ENCODE measurements at regions not wholly inside any gene's neighbourhood (a gene's known extent, or its start where the extent isn't known, plus 50 kb on each side); places are given as distances from the start of the nearest gene placed in this dataset.

GRCh38 chr14:98578204-98578603 lies 693.8 kb downstream of the BCL11B start:
- DNase-seq: no peak
- Histone ChIP-seq H3K9me3 (no peaks in the 10 kb centered on the region), H3K27ac (no peak overlapping the region), H3K36me3 (ENCODE audit: insufficient read depth in 1 of 2, low read depth in 1 of 2) (no peaks in the 10 kb centered on the region), H3K4me1 (no peaks in the 10 kb centered on the region), H3K4me3 (no peak overlapping the region), H3K27me3 (ENCODE audit: insufficient read depth in 3 of 3, low read length in 2 of 3) (no peaks in the 10 kb centered on the region)
- 9 to 26% (median 25%) methylated on average over 2 of the region's 2 CpGs for WGBS, 3 donors
- TF ChIP-seq CTCF (IDR thresholded peaks at IDR 0.05): no peak
- intact Hi-C loops (cut with DNase I): no loop called here
- ATAC-seq: no peak

DNA sequence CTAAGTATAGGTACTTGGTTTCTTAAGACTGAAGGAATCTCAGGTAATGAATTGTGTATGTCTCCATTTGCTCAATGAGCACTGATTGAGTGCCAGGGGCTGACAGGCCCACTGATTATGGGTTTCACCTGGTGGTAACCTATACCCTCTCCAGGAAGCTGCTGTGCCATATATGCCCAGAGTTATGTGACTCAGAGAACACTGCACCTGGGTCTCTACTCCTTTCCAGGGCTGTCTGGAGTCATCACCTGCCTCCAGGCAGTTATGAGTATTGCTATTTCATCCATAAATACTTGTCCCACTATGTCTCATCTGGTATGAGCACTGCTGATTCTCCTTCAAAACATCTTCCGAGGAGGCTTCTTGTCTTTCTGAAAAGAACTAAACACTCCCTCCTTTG lies 692.9 kb downstream of the BCL11B start:
- no peak for ATAC-seq
- intact Hi-C loops (cut with DNase I): no loop called here

DNA sequence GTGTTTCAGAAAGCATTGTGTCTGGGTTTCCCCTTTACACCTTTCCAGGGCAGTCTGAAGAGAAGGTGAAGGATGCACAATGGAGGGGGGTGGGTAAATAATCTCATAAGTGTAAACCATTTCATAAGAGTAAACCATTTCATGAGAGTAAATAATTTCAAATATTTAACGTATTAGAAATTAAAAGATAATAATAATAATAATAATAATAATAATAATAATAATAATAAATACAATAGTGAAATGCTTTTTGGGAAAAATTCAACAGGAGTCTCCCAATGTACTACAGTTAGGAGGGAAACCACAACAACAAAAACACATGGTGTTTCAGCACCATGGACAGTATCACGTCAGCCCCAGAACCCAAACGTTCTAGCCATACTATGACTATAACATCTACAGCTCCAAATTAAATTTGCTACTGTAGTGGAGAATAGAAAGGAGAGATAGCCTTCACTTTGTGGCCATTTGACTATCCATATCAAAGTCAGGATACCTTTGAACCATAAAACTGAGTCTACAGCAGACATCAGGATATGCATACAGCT lies 691.8 kb downstream of the BCL11B start:
- ATAC-seq (no peak), DNase-seq (no peak)
- intact Hi-C loops (cut with DNase I): no loop called here
- Histone ChIP-seq H3K4me3 (no peak overlapping the region), H3K27me3 (ENCODE audit: insufficient read depth in 3 of 3, low read length in 2 of 3) (no peaks in the 10 kb centered on the region), H3K36me3 (ENCODE audit: insufficient read depth in 1 of 2, low read depth in 1 of 2) (no peaks in the 10 kb centered on the region), H3K4me1 (no peaks in the 10 kb centered on the region), H3K9me3 (no peaks in the 10 kb centered on the region), H3K27ac (no peak overlapping the region)
- WGBS, 3 donors: 5 to 7% (median 5%) methylated on average over 3 of the region's 3 CpGs
- no peak for TF ChIP-seq CTCF (IDR thresholded peaks at IDR 0.05)

More for the DNA sequence above, 692.9 kb downstream of the BCL11B start:
- TF ChIP-seq CTCF (IDR thresholded peaks at IDR 0.05): no peak
- H3K36me3 ChIP-seq (ENCODE audit: insufficient read depth in 1 of 2, low read depth in 1 of 2): no peaks in the 10 kb centered on the region
- H3K27ac ChIP-seq: no peak overlapping the region
- H3K4me3 ChIP-seq: no peak overlapping the region
- no peaks in the 10 kb centered on the region for H3K27me3 ChIP-seq (ENCODE audit: insufficient read depth in 3 of 3, low read length in 2 of 3)
- H3K4me1 ChIP-seq: no peaks in the 10 kb centered on the region
- DNase-seq: no peak
- 86 to 94% (median 93%) methylated on average over 1 of the region's 1 CpG for WGBS, 3 donors
- H3K9me3 ChIP-seq: no peaks in the 10 kb centered on the region

- Histone ChIP-seq H3K4me1 (no peaks in the 10 kb centered on the region), H3K27ac (no peak overlapping the region), H3K4me3 (no peak overlapping the region), H3K36me3 (ENCODE audit: insufficient read depth in 1 of 2, low read depth in 1 of 2) (no peaks in the 10 kb centered on the region), H3K27me3 (ENCODE audit: insufficient read depth in 3 of 3, low read length in 2 of 3) (no peaks in the 10 kb centered on the region), H3K9me3 (no peaks in the 10 kb centered on the region)
- intact Hi-C loops (cut with DNase I): no loop called here
- no peak for ATAC-seq
- 56 to 69% (median 61%) methylated on average over 7 of the region's 7 CpGs for WGBS, 3 donors
- no peak for TF ChIP-seq CTCF (IDR thresholded peaks at IDR 0.05)
- DNase-seq: no peak
Measured at GRCh38 chr14:98582276-98582675, 689.7 kb downstream of the BCL11B start.

- no peaks in the 10 kb centered on the region for H3K27me3 ChIP-seq (ENCODE audit: insufficient read depth in 3 of 3, low read length in 2 of 3)
- H3K4me1 ChIP-seq: no peaks in the 10 kb centered on the region
- H3K36me3 ChIP-seq (ENCODE audit: insufficient read depth in 1 of 2, low read depth in 1 of 2): no peaks in the 10 kb centered on the region
- TF ChIP-seq CTCF (IDR thresholded peaks at IDR 0.05): no peak
- H3K4me3 ChIP-seq: no peak overlapping the region
- no peak overlapping the region for H3K27ac ChIP-seq
- intact Hi-C loops (cut with DNase I): no loop called here
- DNase-seq (no peak), ATAC-seq (no peak)
- 52 to 65% (median 54%) methylated on average over 6 of the region's 6 CpGs for WGBS, 3 donors
- H3K9me3 ChIP-seq: no peaks in the 10 kb centered on the region
Measured at GRCh38 chr14:98591161-98591560, 680.8 kb downstream of the BCL11B start.

All from psoas muscle (tissue), 7 donors.